A549 (cell line): ENCODE measurements at regions not wholly inside any gene's neighbourhood (a gene's known extent, or its start where the extent isn't known, plus 50 kb on each side); places are given as distances from the start of the nearest gene placed in this dataset.

ENCODE experiments used
- ATAC-seq, 2 experiments: fragments of 200-7000 bp in 1 of 2; fragments of >200 bp in 1 of 2; cut with Nextera tagmentation in 1 of 2; cut with Tn5 transposase in 1 of 2; 3 replicates each; pipeline versions ENCODE4 v1.8.0 to v1.9.1; 2018 to 2020; ENCODE audit warnings: mild to moderate bottlenecking in 1 of 2, moderate library complexity in 1 of 2
- CTCF ChIA-PET: fragments of 300-600 bp; sonication (Branson Sonifier 250); formaldehyde crosslinking; extraction: SDS; loops from one replicate; lab custom pipeline; 2021; ENCODE audit warnings: antibody characterized with exemption, inconsistent platforms; lab: Yijun Ruan, JAX
- POLR2A ChIA-PET: fragments of 350-600 bp; formaldehyde crosslinking; extraction: SDS; loops from one replicate; lab custom pipeline; 2021; ENCODE audit warnings: antibody characterized with exemption, inconsistent platforms; lab: Yijun Ruan, JAX
- DNase-seq, 2 experiments: peaks; one replicate each; pipeline versions ENCODE4 v3.0.0 to v3.0.0-alpha.2; 2011 to 2016; ENCODE audit warnings: low read depth in 1 of 2, low spot score in 1 of 2
- FAIRE-seq: peaks from 2 replicates; lab custom pipeline; 2011; peaks lifted over from hg19 to GRCh38; lab: Jason Lieb, UNC
- H3K27ac ChIP-seq, 2 experiments: fragments of >200 bp; sonication (Bioruptor Twin); formaldehyde crosslinking; 3 replicates each; pipeline ENCODE4 v1.5.1; 2016 to 2017
- H3K4me1 ChIP-seq: fragments of >200 bp; sonication (Bioruptor Twin); formaldehyde crosslinking; 3 replicates; pipeline ENCODE4 v1.6.1; 2016
- H3K4me2 ChIP-seq: fragments of >200 bp; sonication (Bioruptor Twin); formaldehyde crosslinking; 3 replicates; pipeline ENCODE4 v1.6.1; 2016
- H3K4me3 ChIP-seq: fragments of >200 bp; sonication (Bioruptor Twin); formaldehyde crosslinking; 3 replicates; pipeline ENCODE4 v1.5.1; 2016
- H3K9me3 ChIP-seq: fragments of >200 bp; sonication (Bioruptor Twin); formaldehyde crosslinking; 3 replicates; pipeline ENCODE4 v1.6.1; 2016
- ATOH8 ChIP-seq: fragments of 250-450 bp; sonication (Bioruptor Pico); IDR thresholded peaks from 2 replicates; pipeline ENCODE4 v1.5.0; 2020; ENCODE audit warnings: low read depth, mild to moderate bottlenecking, moderate library complexity
- CTCF ChIP-seq: fragments of >200 bp; sonication (Bioruptor Twin); formaldehyde crosslinking; IDR thresholded peaks from 3 replicates; pipeline ENCODE4 v1.5.1; 2016
- E2F6 ChIP-seq: IDR thresholded peaks from 2 replicates; pipeline ENCODE4 v1.6.1; 2012; ENCODE audit warnings: low read depth, borderline replicate concordance
- EHF ChIP-seq: fragments of 250-450 bp; sonication (Bioruptor Pico); IDR thresholded peaks from 2 replicates; pipeline ENCODE4 v1.5.0; 2020; ENCODE audit warnings: mild to moderate bottlenecking
- ELK1 ChIP-seq: fragments of 150-350 bp; IDR thresholded peaks from 2 replicates; pipeline ENCODE4 v1.6.1; 2014; ENCODE audit warnings: low read depth, mild to moderate bottlenecking, low read length
- FOSL2 ChIP-seq, 2 experiments: fragments of 450-650 bp in 1 of 2; fragments of >200 bp in 1 of 2; sonication (Bioruptor Twin) in 1 of 2; formaldehyde crosslinking; IDR thresholded peaks; 2 replicates each; pipeline versions ENCODE4 v1.5.0 to v1.6.1; 2016 to 2020; ENCODE audit warnings: mild to moderate bottlenecking in 1 of 2, moderate library complexity in 1 of 2
- HMGXB4 ChIP-seq: fragments of 250-450 bp; sonication (Bioruptor Pico); IDR thresholded peaks from 2 replicates; pipeline ENCODE4 v1.5.0; 2021; ENCODE audit warnings: mild to moderate bottlenecking, moderate library complexity, borderline replicate concordance
- HOXB5 ChIP-seq: fragments of 250-450 bp; sonication (Bioruptor Pico); IDR thresholded peaks from 2 replicates; pipeline ENCODE4 v1.5.0; 2020; ENCODE audit warnings: mild to moderate bottlenecking, moderate library complexity
- PHF8 ChIP-seq: fragments of 200-600 bp; sonication (generic); IDR thresholded peaks from 2 replicates; pipeline ENCODE4 v1.6.1; 2016; ENCODE audit warnings: low read depth, mild to moderate bottlenecking, antibody characterized with exemption, moderate library complexity, borderline replicate concordance
- RNF2 ChIP-seq: fragments of 200-600 bp; sonication (generic); IDR thresholded peaks from 2 replicates; pipeline ENCODE4 v1.6.1; 2016; ENCODE audit warnings: low read depth, mild to moderate bottlenecking, antibody characterized with exemption, moderate library complexity, borderline replicate concordance
- SMC3 ChIP-seq: fragments of >200 bp; sonication (Bioruptor Twin); formaldehyde crosslinking; IDR thresholded peaks from 3 replicates; pipeline ENCODE4 v1.6.1; 2018; ENCODE audit warnings: inconsistent platforms
- TFCP2L1 ChIP-seq: fragments of 250-450 bp; sonication (Bioruptor Pico); IDR thresholded peaks from 2 replicates; pipeline ENCODE4 v1.5.0; 2021; ENCODE audit warnings: mild to moderate bottlenecking
- WGBS: methylation state at CpG from one replicate; pipeline ENCODE4 v1.1.6; 2017; ENCODE audit errors: missing lambda C conversion rate; 5-methylcytosine and 5-hydroxymethylcytosine counted together

GRCh38 chr15:66848116-66848515 is 146.1 kb downstream of the SMAD6 start:
- H3K9me3 ChIP-seq = no peaks in the 10 kb centered on the region
- FAIRE-seq (no peak), ATAC-seq (no peak), DNase-seq (no peak)
- no peak overlapping the region for H3K4me2 ChIP-seq
- 81% methylated on average over 5 of the region's 5 CpGs for WGBS
- 0 out of 6 replicates have a peak overlapping the region, but pooled peaks of 1 of the 2 experiments have one; percentile 81 for H3K27ac ChIP-seq
- no peak overlapping the region for H3K4me3 ChIP-seq
- CTCF ChIA-PET = interaction anchor here (1.2 to 14.8 kb wide), 8 partner anchors 11 to 228 kb away, joined by 3 to 465 read pairs (median 190); partner anchors contain the start of gene SMAD6
- peaks cover 22% of the 10 kb centered on the region for H3K4me1 ChIP-seq
- no peak for TF ChIP-seq E2F6
- no peak for TF ChIP-seq HOXB5 (CRISPR knock-in tag)
- no peak for TF ChIP-seq CTCF
- TF ChIP-seq EHF = no peak
- TF ChIP-seq ATOH8 (CRISPR knock-in tag) = no peak
- TF ChIP-seq, all 56 proteins: peak for 0
- POLR2A ChIA-PET = no interaction called here

- FAIRE-seq (no peak), DNase-seq (no peak), ATAC-seq (no peak)
- WGBS = 90% methylated on average over 7 of the region's 9 CpGs
- TF ChIP-seq PHF8 (no peak), TFCP2L1 (CRISPR knock-in tag) (no peak), ELK1 (no peak), SMC3 (no peak), HMGXB4 (CRISPR knock-in tag) (no peak), RNF2 (no peak), FOSL2 (IDR thresholded peaks at IDR 0.05) (no peak), FOSL2 (CRISPR knock-in tag; IDR thresholded peaks at IDR 0.05) (no peak), CTCF (no peak)
- no peak overlapping the region for H3K4me3 ChIP-seq
- peaks cover 20% of the 10 kb centered on the region for H3K4me1 ChIP-seq
- peak overlapping the region in 1 of 2 experiments; percentile 81; a peak in 3 of 6 replicates for H3K27ac ChIP-seq
- ChIA-PET CTCF (interaction anchor here (1.2 to 14.8 kb wide), 9 partner anchors 12 to 245 kb away, joined by 3 to 465 read pairs (median 157); partner anchors contain the start of gene SMAD6), POLR2A (no interaction called here)
- H3K4me2 ChIP-seq = no peak overlapping the region
- H3K9me3 ChIP-seq = no peaks in the 10 kb centered on the region
Measured at GRCh38 chr15:66848686-66849392, 146.8 kb downstream of the SMAD6 start.
